Uterus (tissue), 3 donors: ENCODE measurements at regions not wholly inside any gene's neighbourhood (a gene's known extent, or its start where the extent isn't known, plus 50 kb on each side); places are given as distances from the start of the nearest gene placed in this dataset.

ENCODE experiments used
- DNase-seq, 2 donors: peaks; one replicate each; pipeline ENCODE4 v3.0.0-alpha.2; 2019 to 2020
- H3K27ac ChIP-seq, 2 donors: fragments of 200-600 bp; sonication (generic); 1 replicate in 1 of 2; 2 replicates in 1 of 2; pipeline ENCODE4 v1.5.1; 2016 to 2018
- H3K27me3 ChIP-seq, 2 donors: fragments of 200-600 bp; sonication (generic); one replicate each; pipeline ENCODE4 v1.5.1; 2018 to 2019; ENCODE audit warnings: control low read depth in 1 of 2
- H3K36me3 ChIP-seq, 2 donors: fragments of 200-600 bp; sonication (generic); one replicate each; pipeline ENCODE4 v1.5.1; 2019; ENCODE audit warnings: control low read depth in 1 of 2
- H3K4me1 ChIP-seq, 2 donors: fragments of 200-600 bp; sonication (generic); one replicate each; pipeline ENCODE4 v1.5.1; 2018 to 2019; ENCODE audit warnings: control low read depth in 1 of 2
- H3K4me3 ChIP-seq, 2 donors: fragments of 200-600 bp; sonication (generic); 1 replicate in 1 of 2; 2 replicates in 1 of 2; pipeline ENCODE4 v1.5.1; 2018 to 2019; ENCODE audit warnings: mild to moderate bottlenecking in 1 of 2
- H3K9me3 ChIP-seq, 2 donors: fragments of 200-600 bp; sonication (generic); one replicate each; pipeline ENCODE4 v1.5.1; 2019; ENCODE audit warnings: control low read depth in 1 of 2
- POLR2A ChIP-seq, 2 donors: fragments of 450-650 bp; IDR thresholded peaks; one replicate each; pipeline ENCODE4 v1.6.1; 2016; ENCODE audit warnings: antibody characterized with exemption in 2 of 2, mild to moderate bottlenecking in 1 of 2, moderate library complexity in 1 of 2
- intact Hi-C: fragments of 100-400 bp; cut with DNase I; formaldehyde crosslinking; loops from one replicate; pipeline ENCODE4 v1.15.1; 2023; ENCODE audit warnings: low total_unique reads
- TF ChIP-seq, protein P1 (sequence below), 4 experiments: fragments of 200-600 bp in 2 of 4; fragments of 450-650 bp in 2 of 4; sonication (generic) in 2 of 4; IDR thresholded peaks; one replicate each; pipeline ENCODE4 v1.5.1; 2016 to 2019; ENCODE audit warnings: antibody characterized with exemption in 4 of 4, mild to moderate bottlenecking in 2 of 4, moderate library complexity in 1 of 4
- donor health status: DM: yes; HTN: yes; CAD: no.

GRCh38 chr13:66200555-66200954 is 1029.6 kb downstream of the PCDH9 start:
- intact Hi-C loops, result no loop called here
- Histone ChIP-seq H3K27ac (no peak overlapping the region), H3K27me3 (no peaks in the 10 kb centered on the region), H3K9me3 (no peaks in the 10 kb centered on the region), H3K4me3 (no peak overlapping the region), H3K36me3 (no peaks in the 10 kb centered on the region), H3K4me1 (no peaks in the 10 kb centered on the region)
- DNase-seq, result no peak
- TF ChIP-seq POLR2A (IDR thresholded peaks at IDR 0.05), result no peak
- TF ChIP-seq, protein P1, sequence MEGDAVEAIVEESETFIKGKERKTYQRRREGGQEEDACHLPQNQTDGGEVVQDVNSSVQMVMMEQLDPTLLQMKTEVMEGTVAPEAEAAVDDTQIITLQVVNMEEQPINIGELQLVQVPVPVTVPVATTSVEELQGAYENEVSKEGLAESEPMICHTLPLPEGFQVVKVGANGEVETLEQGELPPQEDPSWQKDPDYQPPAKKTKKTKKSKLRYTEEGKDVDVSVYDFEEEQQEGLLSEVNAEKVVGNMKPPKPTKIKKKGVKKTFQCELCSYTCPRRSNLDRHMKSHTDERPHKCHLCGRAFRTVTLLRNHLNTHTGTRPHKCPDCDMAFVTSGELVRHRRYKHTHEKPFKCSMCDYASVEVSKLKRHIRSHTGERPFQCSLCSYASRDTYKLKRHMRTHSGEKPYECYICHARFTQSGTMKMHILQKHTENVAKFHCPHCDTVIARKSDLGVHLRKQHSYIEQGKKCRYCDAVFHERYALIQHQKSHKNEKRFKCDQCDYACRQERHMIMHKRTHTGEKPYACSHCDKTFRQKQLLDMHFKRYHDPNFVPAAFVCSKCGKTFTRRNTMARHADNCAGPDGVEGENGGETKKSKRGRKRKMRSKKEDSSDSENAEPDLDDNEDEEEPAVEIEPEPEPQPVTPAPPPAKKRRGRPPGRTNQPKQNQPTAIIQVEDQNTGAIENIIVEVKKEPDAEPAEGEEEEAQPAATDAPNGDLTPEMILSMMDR (IDR thresholded peaks at IDR 0.05), result no peak

GRCh38 chr13:66195238-66195637 is 1034.9 kb downstream of the PCDH9 start:
- Histone ChIP-seq H3K36me3 (no peaks in the 10 kb centered on the region), H3K9me3 (no peaks in the 10 kb centered on the region), H3K4me3 (no peak overlapping the region), H3K27me3 (no peaks in the 10 kb centered on the region), H3K27ac (no peak overlapping the region), H3K4me1 (no peaks in the 10 kb centered on the region)
- intact Hi-C loops, result no loop called here
- TF ChIP-seq, protein P1 (IDR thresholded peaks at IDR 0.05), result no peak
- no peak for TF ChIP-seq POLR2A (IDR thresholded peaks at IDR 0.05)
- DNase-seq, result no peak

GRCh38 chr13:66189986-66190385 is 1040.2 kb downstream of the PCDH9 start:
- Histone ChIP-seq H3K27ac (no peak overlapping the region), H3K36me3 (no peaks in the 10 kb centered on the region), H3K9me3 (no peaks in the 10 kb centered on the region), H3K4me3 (no peak overlapping the region), H3K4me1 (no peaks in the 10 kb centered on the region), H3K27me3 (no peaks in the 10 kb centered on the region)
- intact Hi-C loops, result no loop called here
- TF ChIP-seq, protein P1 (IDR thresholded peaks at IDR 0.05), result no peak
- no peak for TF ChIP-seq POLR2A (IDR thresholded peaks at IDR 0.05)
- no peak for DNase-seq

- DNase-seq, result no peak
- no peak overlapping the region for H3K27ac ChIP-seq
- intact Hi-C loops, result no loop called here
- H3K4me3 ChIP-seq, result no peak overlapping the region
- H3K36me3 ChIP-seq, result no peaks in the 10 kb centered on the region
- no peaks in the 10 kb centered on the region for H3K27me3 ChIP-seq
- no peak for TF ChIP-seq POLR2A (IDR thresholded peaks at IDR 0.05)
- TF ChIP-seq, protein P1 (IDR thresholded peaks at IDR 0.05), result no peak
- H3K4me1 ChIP-seq, result no peaks in the 10 kb centered on the region
- H3K9me3 ChIP-seq, result no peaks in the 10 kb centered on the region
These were observed 1049.3 kb downstream of the PCDH9 start for GRCh38 chr13:66180836-66181235.

GRCh38 chr13:66171920-66172319 is 1058.2 kb downstream of the PCDH9 start:
- Histone ChIP-seq H3K27me3 (no peaks in the 10 kb centered on the region), H3K4me3 (no peak overlapping the region), H3K9me3 (no peaks in the 10 kb centered on the region), H3K4me1 (no peaks in the 10 kb centered on the region), H3K27ac (no peak overlapping the region), H3K36me3 (no peaks in the 10 kb centered on the region)
- TF ChIP-seq, protein P1 (IDR thresholded peaks at IDR 0.05), result no peak
- no peak for TF ChIP-seq POLR2A (IDR thresholded peaks at IDR 0.05)
- no peak for DNase-seq
- intact Hi-C loops, result no loop called here
